Caco-2 (cell line): ENCODE measurements at regions not wholly inside any gene's neighbourhood (a gene's known extent, or its start where the extent isn't known, plus 50 kb on each side); places are given as distances from the start of the nearest gene placed in this dataset.

Experiments used
- BruUV-seq: library from RNA; stranded (reverse); fragments of 400-500 nt; replicated peaks from 2 replicates; lab custom pipeline; 2021; lab: Mats Ljungman, UMichigan
- CTCF ChIA-PET: fragments of 300-600 bp; sonication (Branson Sonifier 250); formaldehyde crosslinking; loops from one replicate; lab custom pipeline; 2022; ENCODE audit warnings: antibody characterized with exemption; lab: Charles Lee
- POLR2A ChIA-PET: fragments of 300-600 bp; sonication (Branson Sonifier 250); formaldehyde crosslinking; loops from one replicate; lab custom pipeline; 2022; ENCODE audit warnings: antibody characterized with exemption; lab: Charles Lee
- DNase-seq, 2 experiments: peaks; one replicate each; pipeline versions ENCODE4 v3.0.0 to v3.0.0-alpha.2; 2020 to 2022
- H3K27me3 ChIP-seq: replicated peaks from 2 replicates; pipeline ENCODE4 v1.6.0; 2011; ENCODE audit warnings: low read length; ENCODE audit not compliant: control insufficient read depth, insufficient read depth
- H3K36me3 ChIP-seq: 2 replicates; pipeline ENCODE4 v1.5.1; 2011; ENCODE audit warnings: low read length; ENCODE audit not compliant: control insufficient read depth, insufficient read depth
- H3K4me1 ChIP-seq: fragments of 250-450 bp; sonication (Bioruptor Pico); 2 replicates; pipeline ENCODE4 v1.5.1; 2020; ENCODE audit warnings: mild to moderate bottlenecking
- H3K4me3 ChIP-seq: 2 replicates; pipeline ENCODE4 v1.5.1; 2011; ENCODE audit warnings: low read depth, mild to moderate bottlenecking, control low read depth, low read length
- H3K9me3 ChIP-seq: fragments of 250-450 bp; sonication (Bioruptor Pico); 2 replicates; pipeline ENCODE4 v1.5.1; 2020; ENCODE audit warnings: mild to moderate bottlenecking, moderate library complexity
- H3K27ac Mint-ChIP-seq: one replicate; pipeline ENCODE4 v1.8.0; 2022; ENCODE audit warnings: mixed read lengths; ENCODE audit not compliant: unreplicated experiment
- H3K27me3 Mint-ChIP-seq: one replicate; pipeline ENCODE4 v1.8.0; 2022; ENCODE audit warnings: mixed read lengths; ENCODE audit not compliant: insufficient read depth, unreplicated experiment
- H3K36me3 Mint-ChIP-seq: one replicate; pipeline ENCODE4 v1.8.0; 2022; ENCODE audit warnings: mild to moderate bottlenecking, mixed read lengths; ENCODE audit not compliant: insufficient read depth, unreplicated experiment
- H3K4me1 Mint-ChIP-seq: one replicate; pipeline ENCODE4 v1.8.0; 2022; ENCODE audit warnings: low read depth, mixed read lengths; ENCODE audit not compliant: unreplicated experiment
- H3K4me3 Mint-ChIP-seq: one replicate; pipeline ENCODE4 v1.8.0; 2022; ENCODE audit warnings: mild to moderate bottlenecking, moderate library complexity, mixed read lengths; ENCODE audit not compliant: unreplicated experiment
- H3K9me3 Mint-ChIP-seq: one replicate; pipeline ENCODE4 v1.8.0; 2022; ENCODE audit warnings: mixed read lengths; ENCODE audit not compliant: unreplicated experiment
- intact Hi-C: fragments of 100-400 bp; cut with micrococcal nuclease; formaldehyde crosslinking; loops from one replicate; pipeline ENCODE4 v1.10.0; 2022; ENCODE audit not compliant: unreplicated experiment
- TF ChIP-seq, protein P1 (sequence below), 2 experiments: fragments of 200-600 bp in 1 of 2; IDR thresholded peaks; 1 replicate in 1 of 2; 2 replicates in 1 of 2; pipeline versions ENCODE4 v1.5.1 to v1.8.0; 2011 to 2022; ENCODE audit warnings: antibody characterized with exemption in 1 of 2, control low read depth in 1 of 2, inconsistent platforms in 1 of 2, low read depth in 1 of 2, low read length in 1 of 2, mild to moderate bottlenecking in 1 of 2, moderate library complexity in 1 of 2; ENCODE audit not compliant: insufficient read depth in 1 of 2, severe bottlenecking in 1 of 2, unreplicated experiment in 1 of 2

DNA sequence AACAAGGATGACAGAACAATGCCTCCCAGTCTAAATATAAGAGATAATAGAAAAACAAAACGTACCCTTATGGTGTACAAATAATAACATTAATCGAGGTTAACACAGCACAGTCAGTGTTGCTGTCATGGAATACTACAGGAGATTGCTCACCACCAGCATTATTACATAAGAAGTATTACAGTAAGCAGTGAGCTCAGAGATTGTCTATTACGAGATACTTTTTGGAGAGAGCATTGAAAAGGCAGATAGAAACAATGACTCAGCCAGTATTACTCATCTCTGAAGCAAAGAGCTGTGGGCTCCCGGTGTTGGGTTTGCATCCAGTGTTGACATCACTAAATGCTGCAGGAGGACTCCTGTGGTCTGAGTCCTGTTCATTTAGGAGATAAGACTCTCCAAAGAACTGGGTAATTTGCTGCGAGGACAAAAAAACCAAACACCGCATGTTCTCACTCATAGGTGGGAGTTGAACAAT is 191.9 kb upstream of the SEMA6A start:
- Mint-ChIP-seq H3K9me3 (no peaks in the 10 kb centered on the region), H3K4me1 (peaks cover 6% of the 10 kb centered on the region), H3K27ac (no peak overlapping the region), H3K36me3 (peaks cover 5% of the 10 kb centered on the region), H3K4me3 (no peak overlapping the region), H3K27me3 (no peaks in the 10 kb centered on the region)
- TF ChIP-seq, protein P1, sequence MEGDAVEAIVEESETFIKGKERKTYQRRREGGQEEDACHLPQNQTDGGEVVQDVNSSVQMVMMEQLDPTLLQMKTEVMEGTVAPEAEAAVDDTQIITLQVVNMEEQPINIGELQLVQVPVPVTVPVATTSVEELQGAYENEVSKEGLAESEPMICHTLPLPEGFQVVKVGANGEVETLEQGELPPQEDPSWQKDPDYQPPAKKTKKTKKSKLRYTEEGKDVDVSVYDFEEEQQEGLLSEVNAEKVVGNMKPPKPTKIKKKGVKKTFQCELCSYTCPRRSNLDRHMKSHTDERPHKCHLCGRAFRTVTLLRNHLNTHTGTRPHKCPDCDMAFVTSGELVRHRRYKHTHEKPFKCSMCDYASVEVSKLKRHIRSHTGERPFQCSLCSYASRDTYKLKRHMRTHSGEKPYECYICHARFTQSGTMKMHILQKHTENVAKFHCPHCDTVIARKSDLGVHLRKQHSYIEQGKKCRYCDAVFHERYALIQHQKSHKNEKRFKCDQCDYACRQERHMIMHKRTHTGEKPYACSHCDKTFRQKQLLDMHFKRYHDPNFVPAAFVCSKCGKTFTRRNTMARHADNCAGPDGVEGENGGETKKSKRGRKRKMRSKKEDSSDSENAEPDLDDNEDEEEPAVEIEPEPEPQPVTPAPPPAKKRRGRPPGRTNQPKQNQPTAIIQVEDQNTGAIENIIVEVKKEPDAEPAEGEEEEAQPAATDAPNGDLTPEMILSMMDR (IDR thresholded peaks at IDR 0.05; ENCODE audit: insufficient read depth in 1 of 2, low read depth in 1 of 2, low read length in 1 of 2, severe bottlenecking in 1 of 2, unreplicated experiment in 1 of 2), result no peak
- Histone ChIP-seq H3K4me1 (0 out of 2 replicates have a peak, but pooled peaks cover 3% of the 10 kb centered on the region), H3K36me3 (no peaks in the 10 kb centered on the region), H3K4me3 (no peak overlapping the region), H3K9me3 (no peaks in the 10 kb centered on the region), H3K27me3 (no peaks in the 10 kb centered on the region)
- ChIA-PET POLR2A (no interaction called here), CTCF (no interaction called here)
- intact Hi-C loops, result no loop called here
- DNase-seq, result no peak
- BruUV-seq, result no TSS peak

DNA sequence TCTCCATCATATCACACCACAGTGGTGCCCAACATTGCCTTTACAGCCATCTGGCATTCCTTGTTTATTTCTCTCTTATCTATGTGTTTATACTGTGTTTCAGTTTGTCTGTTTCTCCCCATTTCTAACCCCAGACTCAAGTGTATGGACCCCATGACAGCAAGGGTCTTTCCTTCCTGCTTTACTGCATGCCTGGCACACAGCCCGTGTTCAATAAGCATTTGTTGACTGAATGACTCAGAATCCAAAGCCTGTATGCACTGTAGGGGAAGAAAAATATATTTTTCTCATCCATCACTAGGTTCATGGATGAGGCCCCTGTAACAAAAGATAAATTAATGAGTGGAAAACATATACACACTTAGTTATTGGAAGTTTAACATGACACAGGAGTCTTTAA is 190.8 kb upstream of the SEMA6A start:
- TF ChIP-seq, protein P1 (IDR thresholded peaks at IDR 0.05; ENCODE audit: insufficient read depth in 1 of 2, low read depth in 1 of 2, low read length in 1 of 2, severe bottlenecking in 1 of 2, unreplicated experiment in 1 of 2), result no peak
- Mint-ChIP-seq H3K4me3 (no peak overlapping the region), H3K36me3 (peaks cover 5% of the 10 kb centered on the region), H3K9me3 (no peaks in the 10 kb centered on the region), H3K27me3 (no peaks in the 10 kb centered on the region), H3K4me1 (peaks cover 6% of the 10 kb centered on the region), H3K27ac (no peak overlapping the region)
- POLR2A ChIA-PET, result no interaction called here
- intact Hi-C loops, result no loop called here
- Histone ChIP-seq H3K9me3 (no peaks in the 10 kb centered on the region), H3K4me1 (0 out of 2 replicates have a peak, but pooled peaks cover 3% of the 10 kb centered on the region), H3K27me3 (no peaks in the 10 kb centered on the region), H3K4me3 (no peak overlapping the region), H3K36me3 (no peaks in the 10 kb centered on the region)
- CTCF ChIA-PET, result no interaction called here
- DNase-seq, result no peak
- no TSS peak for BruUV-seq

DNA sequence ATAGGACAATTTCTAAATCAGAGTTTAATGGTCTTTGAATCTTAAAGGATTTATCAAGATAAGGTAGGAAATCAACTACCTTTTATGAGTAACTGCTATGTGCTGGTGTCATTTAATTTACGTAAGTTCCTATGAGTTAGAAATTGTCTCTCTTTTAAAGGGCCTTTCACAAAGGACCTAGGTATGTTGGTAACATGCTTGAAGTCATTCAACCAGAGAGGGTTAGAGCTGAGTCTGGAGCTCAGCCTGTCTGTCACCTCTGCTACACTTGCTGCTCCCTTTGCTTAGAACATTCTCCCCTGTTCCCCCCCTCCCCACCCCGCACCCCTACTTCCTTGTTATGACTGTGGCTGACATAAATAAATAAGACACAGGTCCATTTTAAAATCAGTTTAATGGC is 190.3 kb upstream of the SEMA6A start:
- TF ChIP-seq, protein P1 (IDR thresholded peaks at IDR 0.05; ENCODE audit: insufficient read depth in 1 of 2, low read depth in 1 of 2, low read length in 1 of 2, severe bottlenecking in 1 of 2, unreplicated experiment in 1 of 2), result no peak
- Histone ChIP-seq H3K36me3 (no peaks in the 10 kb centered on the region), H3K4me1 (0 out of 2 replicates have a peak, but pooled peaks cover 3% of the 10 kb centered on the region), H3K4me3 (no peak overlapping the region), H3K27me3 (no peaks in the 10 kb centered on the region), H3K9me3 (no peaks in the 10 kb centered on the region)
- peaks cover 6% of the 10 kb centered on the region for H3K4me1 Mint-ChIP-seq
- H3K4me3 Mint-ChIP-seq, result no peak overlapping the region
- ChIA-PET POLR2A (no interaction called here), CTCF (no interaction called here)
- no peak overlapping the region for H3K27ac Mint-ChIP-seq
- no peaks in the 10 kb centered on the region for H3K9me3 Mint-ChIP-seq
- H3K27me3 Mint-ChIP-seq, result no peaks in the 10 kb centered on the region
- no TSS peak for BruUV-seq
- intact Hi-C loops, result no loop called here
- DNase-seq, result no peak
- peaks cover 5% of the 10 kb centered on the region for H3K36me3 Mint-ChIP-seq
